ENCODE measurements at regions not wholly inside any gene's neighbourhood (a gene's known extent, or its start where the extent isn't known, plus 50 kb on each side); places are given as distances from the start of the nearest gene placed in this dataset.

DNA sequence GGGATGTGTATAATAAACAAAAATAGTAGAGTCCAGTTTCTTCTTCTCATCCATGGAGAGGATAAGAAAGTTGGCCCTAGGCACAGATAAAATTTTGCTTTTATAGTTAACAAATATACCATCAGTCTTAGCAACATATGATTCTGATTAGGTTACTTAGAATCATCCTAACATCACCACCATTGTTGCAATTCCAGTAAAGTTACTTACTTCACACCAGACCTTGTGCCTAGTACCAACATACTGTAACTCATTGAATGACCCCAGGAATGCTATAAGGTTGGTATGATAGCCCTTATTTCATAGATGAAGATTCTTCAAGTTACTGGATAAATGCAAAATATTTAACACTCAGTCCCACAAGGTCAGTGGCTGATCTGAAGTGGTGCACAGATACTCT is 183.8 kb upstream of the ATP2B1 start:
- no peak overlapping the region for H3K27ac ChIP-seq (ENCODE audit: low read depth in 1 of 3, low read length in 2 of 3)
- FAIRE-seq: no peak

DNA sequence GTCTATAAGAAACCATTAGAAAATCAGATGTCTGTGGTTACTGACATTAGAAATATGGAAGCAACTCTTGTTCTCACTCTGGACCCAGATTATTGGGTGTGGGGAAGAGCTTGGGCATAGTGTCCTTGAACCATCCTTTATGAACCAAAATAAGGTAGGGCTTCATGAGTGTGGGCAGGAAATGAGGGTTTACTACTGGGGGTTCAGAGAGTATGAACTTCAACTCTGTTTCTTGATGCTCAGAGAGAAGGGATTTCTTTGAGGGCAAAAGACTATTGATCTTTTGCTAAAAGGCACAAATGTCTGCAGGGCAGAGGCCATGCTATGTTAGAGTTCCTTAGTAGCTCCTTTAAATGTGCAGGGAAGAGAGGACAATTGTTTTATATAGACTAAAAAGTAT is 183.3 kb upstream of the ATP2B1 start:
- FAIRE-seq: no peak
- H3K9me3 ChIP-seq (ENCODE audit: control insufficient read depth in 2 of 2, insufficient read depth in 1 of 2, low read depth in 1 of 2, low read length in 1 of 2): no peaks in the 10 kb centered on the region

More for the DNA sequence above, 183.8 kb upstream of the ATP2B1 start:
- H3K4me3 ChIP-seq (ENCODE audit: low read depth in 1 of 3, low read length in 3 of 3): no peak overlapping the region
- H3K27me3 ChIP-seq (ENCODE audit: control insufficient read depth in 3 of 3, insufficient read depth in 3 of 3, low read length in 3 of 3): no peaks in the 10 kb centered on the region
- H3K4me1 ChIP-seq (ENCODE audit: control insufficient read depth in 3 of 3, insufficient read depth in 2 of 3, low read depth in 1 of 3, low read length in 2 of 3): no peaks in the 10 kb centered on the region
- no peak for DNase-seq
- H3K36me3 ChIP-seq (ENCODE audit: control insufficient read depth in 3 of 3, insufficient read depth in 2 of 3, low read depth in 1 of 3, low read length in 3 of 3): no peaks in the 10 kb centered on the region
- H3K9me3 ChIP-seq (ENCODE audit: control insufficient read depth in 2 of 2, insufficient read depth in 1 of 2, low read depth in 1 of 2, low read length in 1 of 2): no peaks in the 10 kb centered on the region

DNA sequence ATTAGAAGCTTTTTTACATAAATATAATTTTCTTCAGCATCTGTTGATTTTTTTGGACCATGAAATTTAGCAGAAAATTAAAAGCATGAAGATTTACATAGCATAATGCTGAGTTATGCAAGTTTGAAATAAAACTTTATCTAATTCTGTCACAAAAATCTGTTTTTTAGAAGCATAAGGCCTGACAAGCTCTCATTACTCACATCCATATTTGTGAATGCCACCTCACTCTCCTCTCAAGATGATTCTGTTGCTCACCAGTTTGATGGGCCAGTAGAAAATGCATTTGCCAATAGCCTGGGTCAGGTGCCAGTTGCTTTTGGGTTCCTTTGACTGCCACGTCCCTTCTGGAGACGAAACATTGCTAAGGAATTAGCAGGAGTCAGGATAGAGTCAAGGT is 181.5 kb upstream of the ATP2B1 start:
- Histone ChIP-seq H3K27ac (ENCODE audit: low read depth in 1 of 3, low read length in 2 of 3) (no peak overlapping the region), H3K9me3 (ENCODE audit: control insufficient read depth in 2 of 2, insufficient read depth in 1 of 2, low read depth in 1 of 2, low read length in 1 of 2) (no peaks in the 10 kb centered on the region), H3K27me3 (ENCODE audit: control insufficient read depth in 3 of 3, insufficient read depth in 3 of 3, low read length in 3 of 3) (no peaks in the 10 kb centered on the region), H3K4me1 (ENCODE audit: control insufficient read depth in 3 of 3, insufficient read depth in 2 of 3, low read depth in 1 of 3, low read length in 2 of 3) (no peaks in the 10 kb centered on the region), H3K4me3 (ENCODE audit: low read depth in 1 of 3, low read length in 3 of 3) (no peak overlapping the region), H3K36me3 (ENCODE audit: control insufficient read depth in 3 of 3, insufficient read depth in 2 of 3, low read depth in 1 of 3, low read length in 3 of 3) (no peaks in the 10 kb centered on the region)
- no peak for FAIRE-seq
- WGBS, 3 donors: 12 to 66% (median 17%) methylated on average over 2 of the region's 2 CpGs
- no peak for DNase-seq

More for the DNA sequence above, 183.3 kb upstream of the ATP2B1 start:
- DNase-seq: no peak
- H3K4me1 ChIP-seq (ENCODE audit: control insufficient read depth in 3 of 3, insufficient read depth in 2 of 3, low read depth in 1 of 3, low read length in 2 of 3): no peaks in the 10 kb centered on the region
- no peak overlapping the region for H3K27ac ChIP-seq (ENCODE audit: low read depth in 1 of 3, low read length in 2 of 3)
- no peaks in the 10 kb centered on the region for H3K27me3 ChIP-seq (ENCODE audit: control insufficient read depth in 3 of 3, insufficient read depth in 3 of 3, low read length in 3 of 3)
- H3K4me3 ChIP-seq (ENCODE audit: low read depth in 1 of 3, low read length in 3 of 3): no peak overlapping the region
- no peaks in the 10 kb centered on the region for H3K36me3 ChIP-seq (ENCODE audit: control insufficient read depth in 3 of 3, insufficient read depth in 2 of 3, low read depth in 1 of 3, low read length in 3 of 3)

DNA sequence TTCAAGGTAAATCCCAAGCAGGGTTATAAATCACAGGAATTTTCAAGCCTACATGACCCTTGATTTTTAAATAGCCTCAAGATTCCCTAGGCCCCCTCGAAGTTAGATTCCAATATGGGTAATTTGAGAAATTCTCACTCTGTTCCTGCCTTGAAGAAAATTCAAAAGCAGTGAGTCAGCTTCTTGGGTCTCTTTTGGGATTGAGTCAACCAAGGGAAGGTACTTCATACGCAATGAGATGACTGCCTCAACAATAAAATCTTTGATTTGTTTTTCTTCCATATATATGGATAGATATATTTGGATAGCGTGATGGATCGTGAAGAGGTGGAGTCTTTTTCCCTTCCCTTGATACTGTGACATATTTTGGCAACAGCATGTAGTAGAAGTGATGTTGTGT is 180.4 kb upstream of the ATP2B1 start:
- no peak for DNase-seq
- no peak overlapping the region for H3K27ac ChIP-seq (ENCODE audit: low read depth in 1 of 3, low read length in 2 of 3)
- no peak for FAIRE-seq
- H3K36me3 ChIP-seq (ENCODE audit: control insufficient read depth in 3 of 3, insufficient read depth in 2 of 3, low read depth in 1 of 3, low read length in 3 of 3): no peaks in the 10 kb centered on the region
- WGBS, 3 donors: 94 to 97% (median 96%) methylated on average over 4 of the region's 4 CpGs
- H3K4me1 ChIP-seq (ENCODE audit: control insufficient read depth in 3 of 3, insufficient read depth in 2 of 3, low read depth in 1 of 3, low read length in 2 of 3): no peaks in the 10 kb centered on the region
- H3K9me3 ChIP-seq (ENCODE audit: control insufficient read depth in 2 of 2, insufficient read depth in 1 of 2, low read depth in 1 of 2, low read length in 1 of 2): no peaks in the 10 kb centered on the region
- no peak overlapping the region for H3K4me3 ChIP-seq (ENCODE audit: low read depth in 1 of 3, low read length in 3 of 3)
- H3K27me3 ChIP-seq (ENCODE audit: control insufficient read depth in 3 of 3, insufficient read depth in 3 of 3, low read length in 3 of 3): no peaks in the 10 kb centered on the region

DNA sequence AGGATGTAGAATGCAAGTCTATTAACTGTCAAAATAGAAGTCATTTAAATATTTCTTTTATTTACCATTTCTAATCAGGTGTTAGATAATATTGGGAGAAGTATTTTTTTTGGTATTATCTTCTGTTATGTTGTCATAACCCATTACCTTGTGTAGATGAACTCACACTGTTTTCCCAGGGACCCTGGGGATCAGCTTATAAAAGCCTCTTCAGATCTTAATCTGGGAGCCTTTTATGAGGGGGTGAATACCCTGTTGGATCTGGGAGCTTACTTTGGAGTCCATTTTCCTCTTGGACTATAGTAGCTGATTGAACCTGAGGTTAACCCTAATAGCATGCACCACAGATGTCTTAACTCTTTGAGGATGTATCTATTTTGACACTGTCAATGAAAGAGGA is 176.3 kb upstream of the ATP2B1 start:
- FAIRE-seq: no peak
- Histone ChIP-seq H3K27me3 (ENCODE audit: control insufficient read depth in 3 of 3, insufficient read depth in 3 of 3, low read length in 3 of 3) (no peaks in the 10 kb centered on the region), H3K4me3 (ENCODE audit: low read depth in 1 of 3, low read length in 3 of 3) (no peak overlapping the region), H3K4me1 (ENCODE audit: control insufficient read depth in 3 of 3, insufficient read depth in 2 of 3, low read depth in 1 of 3, low read length in 2 of 3) (no peaks in the 10 kb centered on the region), H3K9me3 (ENCODE audit: control insufficient read depth in 2 of 2, insufficient read depth in 1 of 2, low read depth in 1 of 2, low read length in 1 of 2) (no peaks in the 10 kb centered on the region), H3K36me3 (ENCODE audit: control insufficient read depth in 3 of 3, insufficient read depth in 2 of 3, low read depth in 1 of 3, low read length in 3 of 3) (no peaks in the 10 kb centered on the region), H3K27ac (ENCODE audit: low read depth in 1 of 3, low read length in 2 of 3) (no peak overlapping the region)
- DNase-seq: no peak

DNA sequence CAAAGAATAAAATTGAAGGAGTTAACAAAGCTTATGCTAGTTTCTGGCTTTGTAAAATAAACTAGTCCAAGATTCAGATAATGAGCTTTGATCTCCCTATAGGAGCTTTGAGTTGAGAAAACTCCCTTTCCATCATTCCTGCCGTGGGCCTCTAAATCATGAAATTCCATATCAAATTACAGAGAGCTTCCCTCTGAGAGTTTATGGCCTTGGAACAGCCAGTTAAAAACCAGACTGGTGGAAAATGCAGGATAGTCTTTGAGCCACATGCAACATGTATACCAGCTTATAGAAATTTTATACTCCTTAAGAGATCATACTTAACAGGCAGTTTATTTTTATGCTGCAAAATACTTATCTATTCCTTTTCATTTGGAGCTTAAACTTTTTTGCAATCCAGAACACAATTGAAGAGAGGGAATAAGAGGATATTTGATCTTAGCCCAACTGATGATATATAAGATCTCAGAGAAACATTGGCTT is 175.8 kb upstream of the ATP2B1 start:
- no peaks in the 10 kb centered on the region for H3K4me1 ChIP-seq (ENCODE audit: control insufficient read depth in 3 of 3, insufficient read depth in 2 of 3, low read depth in 1 of 3, low read length in 2 of 3)
- FAIRE-seq: no peak
- WGBS, 3 donors: 62 to 81% (median 81%) methylated on average over 1 of the region's 1 CpG
- H3K9me3 ChIP-seq (ENCODE audit: control insufficient read depth in 2 of 2, insufficient read depth in 1 of 2, low read depth in 1 of 2, low read length in 1 of 2): no peaks in the 10 kb centered on the region
- DNase-seq: no peak
- no peaks in the 10 kb centered on the region for H3K36me3 ChIP-seq (ENCODE audit: control insufficient read depth in 3 of 3, insufficient read depth in 2 of 3, low read depth in 1 of 3, low read length in 3 of 3)
- H3K4me3 ChIP-seq (ENCODE audit: low read depth in 1 of 3, low read length in 3 of 3): no peak overlapping the region
- H3K27me3 ChIP-seq (ENCODE audit: control insufficient read depth in 3 of 3, insufficient read depth in 3 of 3, low read length in 3 of 3): no peaks in the 10 kb centered on the region
- no peak overlapping the region for H3K27ac ChIP-seq (ENCODE audit: low read depth in 1 of 3, low read length in 2 of 3)

DNA sequence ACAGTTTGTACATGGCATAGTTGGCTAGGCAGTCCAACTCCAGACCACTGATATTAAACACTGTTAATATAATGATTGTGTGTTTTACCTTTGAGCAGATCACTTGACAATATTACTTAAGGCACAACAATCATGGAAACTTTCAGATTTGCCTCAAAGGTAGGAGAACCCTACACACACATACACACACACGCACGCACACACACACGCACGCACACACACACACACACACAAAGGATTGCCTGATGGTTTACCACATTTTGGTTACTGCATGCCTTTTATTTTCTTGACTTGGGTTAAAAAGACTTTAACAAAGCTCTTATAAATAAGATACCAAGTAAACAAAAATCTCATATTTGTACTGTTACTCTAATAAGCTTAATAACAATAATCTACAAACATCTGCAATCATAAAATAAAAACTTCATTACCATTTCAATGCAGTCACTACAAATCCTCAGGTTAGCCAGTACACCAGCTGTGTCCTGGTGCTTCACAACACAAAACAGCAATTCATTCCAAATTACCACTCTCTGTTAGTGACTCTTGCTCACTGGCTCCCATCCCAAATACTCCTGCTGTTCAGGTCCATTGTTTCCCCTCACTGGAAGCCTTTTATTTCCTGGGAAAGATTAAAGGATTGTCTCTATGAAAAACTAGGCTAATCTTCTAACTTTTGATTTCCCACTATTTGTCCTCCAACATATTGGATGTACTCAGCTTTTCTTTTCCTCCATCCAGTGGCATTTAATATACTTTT is 175.2 kb upstream of the ATP2B1 start:
- no peaks in the 10 kb centered on the region for H3K4me1 ChIP-seq (ENCODE audit: control insufficient read depth in 3 of 3, insufficient read depth in 2 of 3, low read depth in 1 of 3, low read length in 2 of 3)
- no peaks in the 10 kb centered on the region for H3K27me3 ChIP-seq (ENCODE audit: control insufficient read depth in 3 of 3, insufficient read depth in 3 of 3, low read length in 3 of 3)
- no peaks in the 10 kb centered on the region for H3K36me3 ChIP-seq (ENCODE audit: control insufficient read depth in 3 of 3, insufficient read depth in 2 of 3, low read depth in 1 of 3, low read length in 3 of 3)
- FAIRE-seq: no peak
- 70 to 98% (median 90%) methylated on average over 4 of the region's 4 CpGs for WGBS, 3 donors
- H3K9me3 ChIP-seq (ENCODE audit: control insufficient read depth in 2 of 2, insufficient read depth in 1 of 2, low read depth in 1 of 2, low read length in 1 of 2): no peaks in the 10 kb centered on the region
- no peak overlapping the region for H3K27ac ChIP-seq (ENCODE audit: low read depth in 1 of 3, low read length in 2 of 3)
- DNase-seq: no peak
- no peak overlapping the region for H3K4me3 ChIP-seq (ENCODE audit: low read depth in 1 of 3, low read length in 3 of 3)

DNA sequence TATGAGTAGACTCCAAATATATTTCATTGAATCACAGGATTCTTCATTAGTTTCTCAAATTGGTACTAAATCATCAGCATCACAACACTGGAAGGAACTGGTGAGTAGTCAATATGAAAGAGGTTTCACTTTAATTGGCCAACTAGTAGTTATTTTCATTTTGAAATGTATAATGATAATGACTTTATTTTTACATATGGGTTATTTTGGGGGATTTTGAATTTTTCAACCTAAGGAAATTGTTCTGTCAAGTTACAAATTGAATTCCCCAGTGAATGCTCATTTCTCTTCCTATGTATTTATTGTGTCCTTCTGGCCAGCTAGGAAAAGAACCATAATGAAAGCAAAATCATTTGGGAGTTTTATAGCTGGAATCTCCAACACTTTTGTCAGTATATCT is 174.2 kb upstream of the ATP2B1 start:
- Histone ChIP-seq H3K9me3 (ENCODE audit: control insufficient read depth in 2 of 2, insufficient read depth in 1 of 2, low read depth in 1 of 2, low read length in 1 of 2) (no peaks in the 10 kb centered on the region), H3K4me1 (ENCODE audit: control insufficient read depth in 3 of 3, insufficient read depth in 2 of 3, low read depth in 1 of 3, low read length in 2 of 3) (no peaks in the 10 kb centered on the region), H3K27ac (ENCODE audit: low read depth in 1 of 3, low read length in 2 of 3) (no peak overlapping the region), H3K4me3 (ENCODE audit: low read depth in 1 of 3, low read length in 3 of 3) (no peak overlapping the region), H3K36me3 (ENCODE audit: control insufficient read depth in 3 of 3, insufficient read depth in 2 of 3, low read depth in 1 of 3, low read length in 3 of 3) (no peaks in the 10 kb centered on the region), H3K27me3 (ENCODE audit: control insufficient read depth in 3 of 3, insufficient read depth in 3 of 3, low read length in 3 of 3) (no peaks in the 10 kb centered on the region)
- DNase-seq (no peak), FAIRE-seq (no peak)

DNA sequence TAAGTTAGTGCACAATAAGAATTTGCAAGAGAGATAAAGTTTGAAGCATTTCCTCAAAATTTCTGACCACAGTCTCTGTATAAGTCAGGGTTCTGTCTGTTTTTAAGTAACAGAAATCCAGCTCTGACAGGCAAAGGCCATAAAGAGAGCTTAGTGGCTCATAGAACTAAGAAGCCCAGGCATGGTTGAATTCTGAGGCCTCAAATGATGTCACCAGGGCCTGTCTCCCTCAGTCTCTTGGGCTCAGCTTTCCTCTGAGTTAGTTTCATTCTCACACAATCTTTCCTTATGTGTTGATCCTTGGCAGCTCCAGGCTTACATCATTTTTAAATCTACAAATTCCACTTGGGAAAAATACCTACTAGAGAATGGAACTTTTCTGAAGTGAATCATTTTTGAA is 173.4 kb upstream of the ATP2B1 start:
- Histone ChIP-seq H3K4me1 (ENCODE audit: control insufficient read depth in 3 of 3, insufficient read depth in 2 of 3, low read depth in 1 of 3, low read length in 2 of 3) (no peaks in the 10 kb centered on the region), H3K27me3 (ENCODE audit: control insufficient read depth in 3 of 3, insufficient read depth in 3 of 3, low read length in 3 of 3) (no peaks in the 10 kb centered on the region), H3K4me3 (ENCODE audit: low read depth in 1 of 3, low read length in 3 of 3) (no peak overlapping the region), H3K27ac (ENCODE audit: low read depth in 1 of 3, low read length in 2 of 3) (no peak overlapping the region), H3K36me3 (ENCODE audit: control insufficient read depth in 3 of 3, insufficient read depth in 2 of 3, low read depth in 1 of 3, low read length in 3 of 3) (no peaks in the 10 kb centered on the region), H3K9me3 (ENCODE audit: control insufficient read depth in 2 of 2, insufficient read depth in 1 of 2, low read depth in 1 of 2, low read length in 1 of 2) (no peaks in the 10 kb centered on the region)
- DNase-seq (no peak), FAIRE-seq (no peak)
